WTC11 (cell line): ENCODE measurements at regions not wholly inside any gene's neighbourhood (a gene's known extent, or its start where the extent isn't known, plus 50 kb on each side); places are given as distances from the start of the nearest gene placed in this dataset.

Experiments
- SP1 ChIP-seq: sonication (generic); formaldehyde crosslinking; conservative IDR thresholded peaks from 2 replicates; pipeline ENCODE4 v1.8.1; 2022; ENCODE audit warnings: missing genetic modification reagents
- USF1 ChIP-seq: sonication (generic); formaldehyde crosslinking; IDR thresholded peaks from 2 replicates; pipeline ENCODE4 v1.8.0; 2022; ENCODE audit warnings: mild to moderate bottlenecking, missing genetic modification reagents
- ZNF138 ChIP-seq: sonication (generic); formaldehyde crosslinking; conservative IDR thresholded peaks from 2 replicates; pipeline ENCODE4 v1.8.1; 2022; ENCODE audit warnings: mild to moderate bottlenecking, moderate library complexity, missing genetic modification reagents
- ZNF317 ChIP-seq: sonication (generic); formaldehyde crosslinking; IDR thresholded peaks from 2 replicates; pipeline ENCODE4 v1.8.1; 2023; ENCODE audit warnings: low read depth, mild to moderate bottlenecking, moderate library complexity, missing genetic modification reagents, borderline replicate concordance
- ZNF396 ChIP-seq: fragments of 250-450 bp; sonication (Bioruptor Pico); IDR thresholded peaks from 2 replicates; pipeline ENCODE4 v1.8.0; 2021; ENCODE audit warnings: mild to moderate bottlenecking, moderate library complexity, borderline replicate concordance
- ZNF512 ChIP-seq: sonication (generic); formaldehyde crosslinking; IDR thresholded peaks from 2 replicates; pipeline ENCODE4 v1.8.1; 2022; ENCODE audit warnings: missing genetic modification reagents, borderline replicate concordance
- TF ChIP-seq, protein P1 (sequence below): fragments of 200-600 bp; IDR thresholded peaks from 2 replicates; pipeline ENCODE4 v1.8.0; 2022; ENCODE audit warnings: antibody characterized with exemption
- TF ChIP-seq, protein P2 (sequence below): sonication (generic); formaldehyde crosslinking; IDR thresholded peaks from 2 replicates; pipeline ENCODE4 v1.8.0; 2022; ENCODE audit warnings: mild to moderate bottlenecking, missing genetic modification reagents

GRCh38 chr6:128759901-128760300 is 123.0 kb upstream of the LAMA2 start:
- TF ChIP-seq, protein P1, sequence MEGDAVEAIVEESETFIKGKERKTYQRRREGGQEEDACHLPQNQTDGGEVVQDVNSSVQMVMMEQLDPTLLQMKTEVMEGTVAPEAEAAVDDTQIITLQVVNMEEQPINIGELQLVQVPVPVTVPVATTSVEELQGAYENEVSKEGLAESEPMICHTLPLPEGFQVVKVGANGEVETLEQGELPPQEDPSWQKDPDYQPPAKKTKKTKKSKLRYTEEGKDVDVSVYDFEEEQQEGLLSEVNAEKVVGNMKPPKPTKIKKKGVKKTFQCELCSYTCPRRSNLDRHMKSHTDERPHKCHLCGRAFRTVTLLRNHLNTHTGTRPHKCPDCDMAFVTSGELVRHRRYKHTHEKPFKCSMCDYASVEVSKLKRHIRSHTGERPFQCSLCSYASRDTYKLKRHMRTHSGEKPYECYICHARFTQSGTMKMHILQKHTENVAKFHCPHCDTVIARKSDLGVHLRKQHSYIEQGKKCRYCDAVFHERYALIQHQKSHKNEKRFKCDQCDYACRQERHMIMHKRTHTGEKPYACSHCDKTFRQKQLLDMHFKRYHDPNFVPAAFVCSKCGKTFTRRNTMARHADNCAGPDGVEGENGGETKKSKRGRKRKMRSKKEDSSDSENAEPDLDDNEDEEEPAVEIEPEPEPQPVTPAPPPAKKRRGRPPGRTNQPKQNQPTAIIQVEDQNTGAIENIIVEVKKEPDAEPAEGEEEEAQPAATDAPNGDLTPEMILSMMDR, result no peak
- TF ChIP-seq ZNF317 (CRISPR knock-in tag) (no peak), SP1 (CRISPR knock-in tag) (no peak), ZNF138 (CRISPR knock-in tag) (no peak), ZNF396 (no peak), USF1 (CRISPR knock-in tag) (no peak), ZNF512 (CRISPR knock-in tag) (no peak)
- TF ChIP-seq, protein P2, sequence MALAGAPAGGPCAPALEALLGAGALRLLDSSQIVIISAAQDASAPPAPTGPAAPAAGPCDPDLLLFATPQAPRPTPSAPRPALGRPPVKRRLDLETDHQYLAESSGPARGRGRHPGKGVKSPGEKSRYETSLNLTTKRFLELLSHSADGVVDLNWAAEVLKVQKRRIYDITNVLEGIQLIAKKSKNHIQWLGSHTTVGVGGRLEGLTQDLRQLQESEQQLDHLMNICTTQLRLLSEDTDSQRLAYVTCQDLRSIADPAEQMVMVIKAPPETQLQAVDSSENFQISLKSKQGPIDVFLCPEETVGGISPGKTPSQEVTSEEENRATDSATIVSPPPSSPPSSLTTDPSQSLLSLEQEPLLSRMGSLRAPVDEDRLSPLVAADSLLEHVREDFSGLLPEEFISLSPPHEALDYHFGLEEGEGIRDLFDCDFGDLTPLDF, result no peak
